ENCODE measurements at regions not wholly inside any gene's neighbourhood (a gene's known extent, or its start where the extent isn't known, plus 50 kb on each side); places are given as distances from the start of the nearest gene placed in this dataset.

- TF ChIP-seq POLR2A (IDR thresholded peaks at IDR 0.05) (no peak), CTCF (IDR thresholded peaks at IDR 0.05) (no peak)
Measured at GRCh38 chr6:47149066-47149465, 106.9 kb upstream of the ADGRF1 start.

Measured in gastroesophageal sphincter (tissue), 3 donors.